ENCODE measurements at regions not wholly inside any gene's neighbourhood (a gene's known extent, or its start where the extent isn't known, plus 50 kb on each side); places are given as distances from the start of the nearest gene placed in this dataset.
A peak's percentile ranks its signal among the peaks of the same experiment; 100 is the strongest.

DNA sequence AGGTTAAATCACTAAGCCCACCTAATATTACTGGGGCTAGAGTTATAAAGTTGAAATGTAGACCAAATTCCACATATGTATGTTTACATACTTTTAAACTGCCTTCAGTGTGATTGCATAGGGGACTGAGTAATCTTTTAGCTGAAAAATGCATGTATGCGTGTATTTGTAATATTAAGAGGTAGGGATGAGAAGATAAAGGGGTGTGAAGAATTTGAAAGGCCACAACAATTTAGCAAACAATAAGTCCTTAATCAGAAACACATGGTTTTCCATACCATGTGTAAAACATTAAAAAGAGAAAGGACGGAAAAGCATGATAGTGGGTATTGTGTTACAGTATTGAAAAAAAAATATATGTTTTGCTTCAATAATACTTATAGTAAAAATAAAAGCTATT is 919.9 kb upstream of the FLRT2 start:
- Mint-ChIP-seq H3K9me3 (ENCODE audit: unreplicated experiment) (no peaks in the 10 kb centered on the region), H3K36me3 (ENCODE audit: insufficient read depth, unreplicated experiment) (no peaks in the 10 kb centered on the region), H3K27me3 (ENCODE audit: insufficient read depth, unreplicated experiment) (no peaks in the 10 kb centered on the region), H3K4me1 (ENCODE audit: low read depth, unreplicated experiment) (no peaks in the 10 kb centered on the region), H3K4me3 (ENCODE audit: unreplicated experiment) (no peak overlapping the region), H3K27ac (ENCODE audit: unreplicated experiment) (no peak overlapping the region)
- ChIA-PET CTCF (no interaction called here), POLR2A (no interaction called here)
- Histone ChIP-seq H3K9me3 (no peaks in the 10 kb centered on the region), H3K36me3 (ENCODE audit: control insufficient read depth, insufficient read depth, low read length) (no peaks in the 10 kb centered on the region), H3K4me3 (ENCODE audit: low read depth, low read length) (no peak overlapping the region), H3K27me3 (replicated peaks; ENCODE audit: control insufficient read depth, insufficient read depth, low read length) (no peaks in the 10 kb centered on the region), H3K4me1 (no peaks in the 10 kb centered on the region)
- DNase-seq, result no peak
- intact Hi-C loops (cut with micrococcal nuclease; ENCODE audit: unreplicated experiment), result no loop called here
- BruUV-seq (replicated peaks), result no TSS peak
- TF ChIP-seq, protein P1, sequence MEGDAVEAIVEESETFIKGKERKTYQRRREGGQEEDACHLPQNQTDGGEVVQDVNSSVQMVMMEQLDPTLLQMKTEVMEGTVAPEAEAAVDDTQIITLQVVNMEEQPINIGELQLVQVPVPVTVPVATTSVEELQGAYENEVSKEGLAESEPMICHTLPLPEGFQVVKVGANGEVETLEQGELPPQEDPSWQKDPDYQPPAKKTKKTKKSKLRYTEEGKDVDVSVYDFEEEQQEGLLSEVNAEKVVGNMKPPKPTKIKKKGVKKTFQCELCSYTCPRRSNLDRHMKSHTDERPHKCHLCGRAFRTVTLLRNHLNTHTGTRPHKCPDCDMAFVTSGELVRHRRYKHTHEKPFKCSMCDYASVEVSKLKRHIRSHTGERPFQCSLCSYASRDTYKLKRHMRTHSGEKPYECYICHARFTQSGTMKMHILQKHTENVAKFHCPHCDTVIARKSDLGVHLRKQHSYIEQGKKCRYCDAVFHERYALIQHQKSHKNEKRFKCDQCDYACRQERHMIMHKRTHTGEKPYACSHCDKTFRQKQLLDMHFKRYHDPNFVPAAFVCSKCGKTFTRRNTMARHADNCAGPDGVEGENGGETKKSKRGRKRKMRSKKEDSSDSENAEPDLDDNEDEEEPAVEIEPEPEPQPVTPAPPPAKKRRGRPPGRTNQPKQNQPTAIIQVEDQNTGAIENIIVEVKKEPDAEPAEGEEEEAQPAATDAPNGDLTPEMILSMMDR (IDR thresholded peaks at IDR 0.05; ENCODE audit: insufficient read depth in 1 of 2, low read depth in 1 of 2, low read length in 1 of 2, severe bottlenecking in 1 of 2, unreplicated experiment in 1 of 2), result no peak

DNA sequence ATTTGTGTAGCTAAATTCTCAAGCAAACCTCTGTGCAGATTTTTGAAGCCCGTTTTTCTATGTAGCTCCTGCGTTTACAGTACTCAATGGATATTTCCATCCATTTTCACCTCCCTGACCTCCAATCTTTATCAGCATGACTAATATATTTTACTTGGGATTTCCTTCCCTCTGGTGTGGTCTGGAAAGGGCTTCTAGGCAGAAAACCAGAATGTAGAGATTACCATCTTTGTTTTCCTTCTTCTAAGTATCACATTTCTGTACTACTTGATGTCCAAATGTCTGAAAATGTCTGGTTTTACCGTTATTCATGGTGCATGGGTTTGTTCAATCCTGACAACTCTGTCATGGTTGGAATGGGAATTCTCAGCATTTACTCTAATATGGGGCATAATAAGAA is 907.6 kb upstream of the FLRT2 start:
- H3K4me1 ChIP-seq, result no peaks in the 10 kb centered on the region
- H3K27me3 Mint-ChIP-seq (ENCODE audit: insufficient read depth, unreplicated experiment), result no peaks in the 10 kb centered on the region
- intact Hi-C loops (cut with micrococcal nuclease; ENCODE audit: unreplicated experiment), result no loop called here
- no peak overlapping the region for H3K4me3 Mint-ChIP-seq (ENCODE audit: unreplicated experiment)
- no peaks in the 10 kb centered on the region; the same call in 1 of the 2 replicates for H3K9me3 ChIP-seq
- BruUV-seq (replicated peaks), result no TSS peak
- no peaks in the 10 kb centered on the region for H3K27me3 ChIP-seq (replicated peaks; ENCODE audit: control insufficient read depth, insufficient read depth, low read length)
- H3K36me3 ChIP-seq (ENCODE audit: control insufficient read depth, insufficient read depth, low read length), result no peaks in the 10 kb centered on the region
- DNase-seq, result no peak
- TF ChIP-seq, protein P1 (IDR thresholded peaks at IDR 0.05; ENCODE audit: insufficient read depth in 1 of 2, low read depth in 1 of 2, low read length in 1 of 2, severe bottlenecking in 1 of 2, unreplicated experiment in 1 of 2), result no peak
- no peaks in the 10 kb centered on the region for H3K4me1 Mint-ChIP-seq (ENCODE audit: low read depth, unreplicated experiment)
- CTCF ChIA-PET, result no interaction called here
- H3K36me3 Mint-ChIP-seq (ENCODE audit: insufficient read depth, unreplicated experiment), result no peaks in the 10 kb centered on the region
- H3K9me3 Mint-ChIP-seq (ENCODE audit: unreplicated experiment), result no peaks in the 10 kb centered on the region
- POLR2A ChIA-PET, result no interaction called here
- H3K4me3 ChIP-seq (ENCODE audit: low read depth, low read length), result no peak overlapping the region
- H3K27ac Mint-ChIP-seq (ENCODE audit: unreplicated experiment), result no peak overlapping the region

DNA sequence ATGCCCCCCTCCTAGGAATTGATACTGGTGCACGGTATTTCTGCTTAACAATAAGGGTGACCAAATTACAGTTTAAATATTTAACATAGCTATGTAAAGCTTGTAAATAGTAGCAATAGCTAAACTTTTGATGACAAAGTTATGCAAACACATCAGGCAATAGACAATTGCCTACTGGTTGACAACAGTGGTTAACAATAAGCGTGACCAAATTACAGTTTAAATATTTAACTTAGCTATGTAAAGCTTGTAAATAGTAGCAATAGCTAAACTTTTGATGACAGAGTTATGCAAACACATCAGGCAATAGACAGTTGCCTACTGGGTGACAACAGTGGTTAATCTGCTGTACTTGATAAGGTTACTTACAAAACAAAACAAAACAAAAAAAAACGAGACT is 886.5 kb upstream of the FLRT2 start:
- H3K4me1 ChIP-seq, result 0 out of 2 replicates have a peak, but pooled peaks cover 4% of the 10 kb centered on the region
- no TSS peak for BruUV-seq (replicated peaks)
- no peak overlapping the region for H3K4me3 Mint-ChIP-seq (ENCODE audit: unreplicated experiment)
- no peaks in the 10 kb centered on the region; the same call in 1 of the 2 replicates for H3K27me3 ChIP-seq (replicated peaks; ENCODE audit: control insufficient read depth, insufficient read depth, low read length)
- no peaks in the 10 kb centered on the region for H3K9me3 Mint-ChIP-seq (ENCODE audit: unreplicated experiment)
- H3K4me3 ChIP-seq (ENCODE audit: low read depth, low read length), result no peak overlapping the region
- peaks cover 13% of the 10 kb centered on the region for H3K27me3 Mint-ChIP-seq (ENCODE audit: insufficient read depth, unreplicated experiment)
- intact Hi-C loops (cut with micrococcal nuclease; ENCODE audit: unreplicated experiment), result loop anchor here (5.0 kb wide), 1 partner anchor 974 kb away; no protein-coding TSS in a partner anchor
- DNase-seq, result peak in 1 of 2 experiments; percentile 23
- TF ChIP-seq, protein P1 (IDR thresholded peaks at IDR 0.05; ENCODE audit: insufficient read depth in 1 of 2, low read depth in 1 of 2, low read length in 1 of 2, severe bottlenecking in 1 of 2, unreplicated experiment in 1 of 2), result no peak
- H3K27ac Mint-ChIP-seq (ENCODE audit: unreplicated experiment), result no peak overlapping the region
- H3K4me1 Mint-ChIP-seq (ENCODE audit: low read depth, unreplicated experiment), result no peaks in the 10 kb centered on the region
- no peaks in the 10 kb centered on the region for H3K36me3 Mint-ChIP-seq (ENCODE audit: insufficient read depth, unreplicated experiment)
- no peaks in the 10 kb centered on the region for H3K36me3 ChIP-seq (ENCODE audit: control insufficient read depth, insufficient read depth, low read length)
- POLR2A ChIA-PET, result no interaction called here
- no peaks in the 10 kb centered on the region for H3K9me3 ChIP-seq
- CTCF ChIA-PET, result no interaction called here

All from Caco-2 (cell line).